WTC11 (cell line): ENCODE measurements at regions not wholly inside any gene's neighbourhood (a gene's known extent, or its start where the extent isn't known, plus 50 kb on each side); places are given as distances from the start of the nearest gene placed in this dataset.

Source experiments
- TCF7 ChIP-seq: sonication (generic); formaldehyde crosslinking; IDR thresholded peaks from 2 replicates; pipeline ENCODE4 v1.8.0; 2022; ENCODE audit warnings: mild to moderate bottlenecking, low read depth, missing genetic modification reagents, moderate library complexity
- TF ChIP-seq, protein P1 (sequence below): sonication (generic); formaldehyde crosslinking; IDR thresholded peaks from 2 replicates; pipeline ENCODE4 v1.8.1; 2023; ENCODE audit warnings: mild to moderate bottlenecking, missing genetic modification reagents, moderate library complexity
- TF ChIP-seq, protein P2 (sequence below): fragments of 200-600 bp; IDR thresholded peaks from 2 replicates; pipeline ENCODE4 v1.8.0; 2022; ENCODE audit warnings: antibody characterized with exemption

DNA sequence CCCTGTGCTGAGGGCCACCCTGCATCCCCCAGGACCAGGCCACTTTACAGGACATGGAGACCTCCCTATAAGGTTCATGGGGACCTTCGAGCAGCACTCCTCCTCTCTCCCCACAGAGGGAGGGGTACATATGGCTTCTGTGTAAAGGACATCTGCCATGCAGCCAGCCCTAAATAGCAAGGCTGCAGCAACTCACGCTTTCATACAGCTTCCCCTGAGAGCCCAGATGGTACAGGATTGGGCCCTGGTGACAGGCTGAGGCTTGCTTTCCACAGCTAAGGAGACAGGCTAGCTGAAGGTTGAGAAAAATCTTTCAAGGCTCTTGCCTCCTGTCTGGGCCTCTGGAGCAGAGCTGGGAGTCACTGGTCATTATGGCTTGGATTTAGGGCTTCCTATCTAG, 147.0 kb upstream of the ZNF366 start:
- no peak for TF ChIP-seq TCF7
- TF ChIP-seq, protein P1, sequence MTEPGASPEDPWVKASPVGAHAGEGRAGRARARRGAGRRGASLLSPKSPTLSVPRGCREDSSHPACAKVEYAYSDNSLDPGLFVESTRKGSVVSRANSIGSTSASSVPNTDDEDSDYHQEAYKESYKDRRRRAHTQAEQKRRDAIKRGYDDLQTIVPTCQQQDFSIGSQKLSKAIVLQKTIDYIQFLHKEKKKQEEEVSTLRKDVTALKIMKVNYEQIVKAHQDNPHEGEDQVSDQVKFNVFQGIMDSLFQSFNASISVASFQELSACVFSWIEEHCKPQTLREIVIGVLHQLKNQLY (CRISPR knock-in tag), result no peak
- TF ChIP-seq, protein P2, sequence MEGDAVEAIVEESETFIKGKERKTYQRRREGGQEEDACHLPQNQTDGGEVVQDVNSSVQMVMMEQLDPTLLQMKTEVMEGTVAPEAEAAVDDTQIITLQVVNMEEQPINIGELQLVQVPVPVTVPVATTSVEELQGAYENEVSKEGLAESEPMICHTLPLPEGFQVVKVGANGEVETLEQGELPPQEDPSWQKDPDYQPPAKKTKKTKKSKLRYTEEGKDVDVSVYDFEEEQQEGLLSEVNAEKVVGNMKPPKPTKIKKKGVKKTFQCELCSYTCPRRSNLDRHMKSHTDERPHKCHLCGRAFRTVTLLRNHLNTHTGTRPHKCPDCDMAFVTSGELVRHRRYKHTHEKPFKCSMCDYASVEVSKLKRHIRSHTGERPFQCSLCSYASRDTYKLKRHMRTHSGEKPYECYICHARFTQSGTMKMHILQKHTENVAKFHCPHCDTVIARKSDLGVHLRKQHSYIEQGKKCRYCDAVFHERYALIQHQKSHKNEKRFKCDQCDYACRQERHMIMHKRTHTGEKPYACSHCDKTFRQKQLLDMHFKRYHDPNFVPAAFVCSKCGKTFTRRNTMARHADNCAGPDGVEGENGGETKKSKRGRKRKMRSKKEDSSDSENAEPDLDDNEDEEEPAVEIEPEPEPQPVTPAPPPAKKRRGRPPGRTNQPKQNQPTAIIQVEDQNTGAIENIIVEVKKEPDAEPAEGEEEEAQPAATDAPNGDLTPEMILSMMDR, result no peak
